Activated naive CD8-positive, alpha-beta T cell treated with anti-CD3 and anti-CD28 coated beads, Interleukin-2, amount 10 ng/mL, durations not matched to agents 7 days and 5 days (primary cell): ENCODE measurements at regions not wholly inside any gene's neighbourhood (a gene's known extent, or its start where the extent isn't known, plus 50 kb on each side); places are given as distances from the start of the nearest gene placed in this dataset.

ENCODE experiments used
- ATAC-seq: fragments of 150-1000 bp; cut with Tn5 transposase; one replicate; pipeline ENCODE4 v1.10.0; 2021; ENCODE audit warnings: low read depth, moderate library complexity
- POLR2A ChIA-PET: fragments of 350-600 bp; sonication (Branson Sonifier 250); formaldehyde crosslinking; loops from one replicate; lab custom pipeline; 2021; ENCODE audit warnings: antibody characterized with exemption; lab: Charles Lee
- DNase-seq: peaks from one replicate; pipeline ENCODE4 v3.0.0; 2021
- H3K27ac Mint-ChIP-seq: one replicate; pipeline ENCODE4 v1.8.0; 2022; ENCODE audit warnings: mild to moderate bottlenecking, mixed read lengths
- H3K27me3 Mint-ChIP-seq: one replicate; pipeline ENCODE4 v1.8.0; 2022; ENCODE audit warnings: mild to moderate bottlenecking, moderate library complexity, mixed read lengths
- H3K36me3 Mint-ChIP-seq: one replicate; pipeline ENCODE4 v1.8.0; 2021; ENCODE audit warnings: mild to moderate bottlenecking, mixed read lengths
- H3K4me1 Mint-ChIP-seq: one replicate; pipeline ENCODE4 v1.8.0; 2021; ENCODE audit warnings: mixed read lengths
- H3K4me3 Mint-ChIP-seq: one replicate; pipeline ENCODE4 v1.8.0; 2022; ENCODE audit warnings: mild to moderate bottlenecking, moderate library complexity, mixed read lengths
- H3K9me3 Mint-ChIP-seq: one replicate; pipeline ENCODE4 v1.8.0; 2021; ENCODE audit warnings: mixed read lengths

- POLR2A ChIA-PET = no interaction called here
- no peaks in the 10 kb centered on the region for H3K4me1 Mint-ChIP-seq
- ATAC-seq = no peak
- DNase-seq = no peak
- H3K27ac Mint-ChIP-seq = no peak overlapping the region
- no peak overlapping the region for H3K4me3 Mint-ChIP-seq
- no peaks in the 10 kb centered on the region for H3K36me3 Mint-ChIP-seq
- no peaks in the 10 kb centered on the region for H3K9me3 Mint-ChIP-seq
- peaks cover 22% of the 10 kb centered on the region for H3K27me3 Mint-ChIP-seq
Observed at GRCh38 chr5:34507933-34508332, 148.2 kb upstream of the RAI14 start.

- H3K4me1 Mint-ChIP-seq = no peaks in the 10 kb centered on the region
- POLR2A ChIA-PET = no interaction called here
- H3K4me3 Mint-ChIP-seq = no peak overlapping the region
Observed at GRCh38 chr5:34509392-34509791, 146.7 kb upstream of the RAI14 start.

DNA sequence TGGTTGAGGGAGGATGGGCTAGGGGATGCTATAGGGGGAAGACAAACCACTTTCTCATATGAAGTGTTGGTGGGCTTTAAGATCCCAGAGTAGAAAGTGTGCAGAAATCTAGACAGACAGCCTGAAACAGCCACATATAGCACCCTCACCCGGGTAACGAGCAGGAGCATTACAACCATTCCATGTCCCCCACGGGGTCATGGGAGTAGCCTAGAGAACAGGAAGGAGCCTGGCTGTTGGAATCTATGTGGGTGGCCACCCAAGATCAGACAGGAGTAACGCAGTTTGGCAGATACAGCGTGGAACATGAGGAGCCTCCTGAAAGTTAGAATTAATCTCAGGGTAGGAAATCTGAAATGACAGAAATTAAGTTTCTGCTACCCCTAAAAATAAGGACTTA, 146.1 kb upstream of the RAI14 start:
- Mint-ChIP-seq H3K36me3 (no peaks in the 10 kb centered on the region), H3K27me3 (peaks cover 25% of the 10 kb centered on the region), H3K27ac (no peak overlapping the region), H3K4me3 (no peak overlapping the region), H3K4me1 (no peaks in the 10 kb centered on the region), H3K9me3 (no peaks in the 10 kb centered on the region)
- ATAC-seq (no peak), DNase-seq (no peak)
- POLR2A ChIA-PET = no interaction called here

More at GRCh38 chr5:34509392-34509791, 146.7 kb upstream of the RAI14 start:
- Mint-ChIP-seq H3K27me3 (peaks cover 21% of the 10 kb centered on the region), H3K27ac (no peak overlapping the region), H3K36me3 (no peaks in the 10 kb centered on the region), H3K9me3 (no peaks in the 10 kb centered on the region)
- DNase-seq = no peak
- no peak for ATAC-seq

DNA sequence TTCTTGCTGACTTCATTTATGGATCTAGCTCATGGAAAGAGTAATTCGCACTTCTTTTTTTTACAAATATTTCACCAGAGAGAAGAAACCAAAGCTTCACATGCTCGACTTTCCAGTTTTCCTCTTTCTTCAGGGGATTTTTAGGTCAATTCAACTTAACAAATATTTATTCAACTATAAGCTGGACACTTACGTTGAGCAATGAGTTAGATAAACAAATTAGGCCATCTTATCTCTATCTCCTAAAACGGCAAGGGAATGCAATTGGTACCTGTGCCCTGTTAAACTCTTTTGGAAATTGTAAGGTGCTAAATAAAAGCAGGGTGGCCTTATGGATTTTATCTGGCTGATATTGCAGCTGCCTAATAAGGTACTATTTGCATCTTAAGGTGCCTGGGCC, 145.1 kb upstream of the RAI14 start:
- DNase-seq (no peak), ATAC-seq (no peak)
- no peaks in the 10 kb centered on the region for H3K9me3 Mint-ChIP-seq
- no peaks in the 10 kb centered on the region for H3K4me1 Mint-ChIP-seq
- H3K36me3 Mint-ChIP-seq = no peaks in the 10 kb centered on the region
- H3K27ac Mint-ChIP-seq = no peak overlapping the region
- no peak overlapping the region for H3K4me3 Mint-ChIP-seq
- POLR2A ChIA-PET = no interaction called here
- H3K27me3 Mint-ChIP-seq = peaks cover 22% of the 10 kb centered on the region

DNA sequence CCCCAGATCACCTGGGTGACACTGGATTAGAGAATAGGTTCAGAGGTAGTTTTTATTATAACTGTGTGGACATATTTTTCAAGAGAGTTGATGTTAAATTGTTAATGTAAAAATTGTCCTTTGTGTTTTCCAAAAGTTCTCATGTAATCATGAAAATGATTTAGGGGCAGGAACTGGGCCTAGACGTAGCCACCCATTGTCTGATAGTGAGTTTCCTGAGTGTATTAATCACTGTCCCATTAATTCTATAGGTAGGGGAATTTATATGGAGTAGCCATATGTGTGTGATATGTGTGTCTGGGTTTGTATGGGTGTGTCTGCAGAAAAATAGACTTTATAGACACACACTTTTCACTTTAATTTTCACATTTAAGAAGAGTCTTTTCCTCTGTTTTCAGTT, 144.6 kb upstream of the RAI14 start:
- Mint-ChIP-seq H3K36me3 (no peaks in the 10 kb centered on the region), H3K9me3 (no peaks in the 10 kb centered on the region), H3K4me1 (no peaks in the 10 kb centered on the region), H3K4me3 (no peak overlapping the region), H3K27ac (no peak overlapping the region), H3K27me3 (peaks cover 22% of the 10 kb centered on the region)
- POLR2A ChIA-PET = no interaction called here
- no peak for DNase-seq
- no peak for ATAC-seq

GRCh38 chr5:34511915-34512314, 144.2 kb upstream of the RAI14 start:
- H3K36me3 Mint-ChIP-seq = no peaks in the 10 kb centered on the region
- H3K9me3 Mint-ChIP-seq = no peaks in the 10 kb centered on the region
- no peak for DNase-seq
- H3K4me3 Mint-ChIP-seq = no peak overlapping the region
- peaks cover 26% of the 10 kb centered on the region for H3K27me3 Mint-ChIP-seq
- POLR2A ChIA-PET = no interaction called here
- no peaks in the 10 kb centered on the region for H3K4me1 Mint-ChIP-seq
- ATAC-seq = no peak
- no peak overlapping the region for H3K27ac Mint-ChIP-seq

DNA sequence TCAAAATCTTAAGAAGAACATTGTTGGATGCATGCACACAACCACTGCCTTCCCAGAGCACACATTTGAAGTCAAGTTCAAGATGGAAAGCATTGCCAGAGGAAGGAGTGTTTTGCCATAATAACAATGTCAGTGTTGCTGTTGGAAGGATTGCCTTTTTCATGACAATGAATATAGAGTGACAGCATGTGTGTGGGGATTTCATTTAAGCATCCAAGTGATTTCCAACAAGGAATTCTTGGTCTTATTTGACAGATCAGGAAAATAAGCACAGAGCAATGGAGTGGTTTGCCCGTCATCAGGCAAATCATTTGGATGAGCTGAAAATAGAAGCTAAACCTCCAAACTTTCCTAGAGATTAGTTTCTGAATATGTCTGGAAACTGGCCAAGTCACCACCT, 140.0 kb upstream of the RAI14 start:
- Mint-ChIP-seq H3K4me3 (no peak overlapping the region), H3K36me3 (no peaks in the 10 kb centered on the region), H3K9me3 (no peaks in the 10 kb centered on the region), H3K27me3 (peaks cover 24% of the 10 kb centered on the region), H3K27ac (no peak overlapping the region), H3K4me1 (no peaks in the 10 kb centered on the region)
- POLR2A ChIA-PET = no interaction called here
- no peak for ATAC-seq
- no peak for DNase-seq

- Mint-ChIP-seq H3K9me3 (no peaks in the 10 kb centered on the region), H3K4me1 (no peaks in the 10 kb centered on the region), H3K27me3 (peaks cover 24% of the 10 kb centered on the region), H3K4me3 (no peak overlapping the region), H3K27ac (no peak overlapping the region), H3K36me3 (no peaks in the 10 kb centered on the region)
- DNase-seq (no peak), ATAC-seq (no peak)
- POLR2A ChIA-PET = no interaction called here
Observed at GRCh38 chr5:34516686-34517085, 139.4 kb upstream of the RAI14 start.

DNA sequence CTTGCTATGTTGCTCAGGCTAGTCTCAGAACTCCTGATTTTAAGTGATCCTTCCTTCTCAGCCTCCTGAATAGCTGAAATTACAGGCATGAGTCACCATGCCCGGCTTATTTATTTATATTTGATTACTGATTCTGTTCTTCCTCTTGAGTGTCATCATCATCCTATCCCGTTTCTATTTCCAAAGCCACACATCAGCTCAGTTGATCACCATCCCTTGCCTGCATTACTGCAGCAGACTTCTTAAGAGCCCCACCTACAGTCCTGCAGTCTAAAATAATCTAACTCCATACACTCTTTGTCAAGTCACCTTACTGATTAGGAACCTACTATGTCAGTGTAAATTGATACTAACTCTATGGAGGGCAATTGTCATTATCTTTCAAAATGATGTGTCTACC, 138.9 kb upstream of the RAI14 start:
- no peak for ATAC-seq
- no peak overlapping the region for H3K4me3 Mint-ChIP-seq
- H3K27ac Mint-ChIP-seq = no peak overlapping the region
- no peaks in the 10 kb centered on the region for H3K36me3 Mint-ChIP-seq
- peaks cover 24% of the 10 kb centered on the region for H3K27me3 Mint-ChIP-seq
- no peaks in the 10 kb centered on the region for H3K4me1 Mint-ChIP-seq
- H3K9me3 Mint-ChIP-seq = no peaks in the 10 kb centered on the region
- DNase-seq = no peak
- POLR2A ChIA-PET = no interaction called here

GRCh38 chr5:34519489-34520220, 136.5 kb upstream of the RAI14 start:
- Mint-ChIP-seq H3K9me3 (no peaks in the 10 kb centered on the region), H3K27me3 (peaks cover 19% of the 10 kb centered on the region), H3K36me3 (no peaks in the 10 kb centered on the region), H3K4me1 (no peaks in the 10 kb centered on the region), H3K27ac (no peak overlapping the region), H3K4me3 (no peak overlapping the region)
- ATAC-seq = no peak
- POLR2A ChIA-PET = no interaction called here
- no peak for DNase-seq

DNA sequence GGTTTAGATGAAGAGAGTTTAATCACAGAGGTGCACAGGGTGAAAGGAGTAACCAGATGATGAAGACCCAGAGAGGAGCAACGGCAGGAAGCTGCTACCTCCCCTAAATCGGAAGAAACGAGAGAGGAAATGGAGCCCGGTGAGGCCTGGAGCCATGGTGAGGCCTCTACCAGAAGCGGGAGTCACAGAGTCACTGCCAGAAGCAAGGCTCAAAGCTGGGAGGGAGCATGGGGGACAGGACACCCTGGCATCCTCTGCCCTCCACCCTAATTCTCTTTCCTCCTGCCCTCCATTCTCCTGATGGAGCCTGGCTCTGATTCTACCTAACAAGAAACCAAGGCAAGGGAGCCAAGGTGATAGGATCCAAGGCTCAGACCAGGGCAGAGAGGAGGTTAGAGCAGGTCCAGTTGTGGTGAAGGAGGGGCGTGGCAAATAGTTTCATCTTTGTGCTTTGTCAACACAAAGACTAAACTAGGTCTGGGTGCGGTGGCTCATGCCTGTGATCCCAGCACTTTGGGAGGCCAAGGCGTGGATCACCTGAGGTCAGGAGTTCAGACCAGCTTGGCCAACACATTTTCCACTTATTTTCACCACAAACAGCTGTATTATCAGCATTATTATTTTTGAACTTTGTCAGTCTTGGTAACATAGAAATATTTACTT, 134.4 kb upstream of the RAI14 start:
- ATAC-seq (no peak), DNase-seq (no peak)
- Mint-ChIP-seq H3K27me3 (peaks cover 9% of the 10 kb centered on the region), H3K36me3 (no peaks in the 10 kb centered on the region), H3K4me1 (no peaks in the 10 kb centered on the region), H3K27ac (no peak overlapping the region), H3K9me3 (no peaks in the 10 kb centered on the region), H3K4me3 (no peak overlapping the region)
- POLR2A ChIA-PET = no interaction called here

DNA sequence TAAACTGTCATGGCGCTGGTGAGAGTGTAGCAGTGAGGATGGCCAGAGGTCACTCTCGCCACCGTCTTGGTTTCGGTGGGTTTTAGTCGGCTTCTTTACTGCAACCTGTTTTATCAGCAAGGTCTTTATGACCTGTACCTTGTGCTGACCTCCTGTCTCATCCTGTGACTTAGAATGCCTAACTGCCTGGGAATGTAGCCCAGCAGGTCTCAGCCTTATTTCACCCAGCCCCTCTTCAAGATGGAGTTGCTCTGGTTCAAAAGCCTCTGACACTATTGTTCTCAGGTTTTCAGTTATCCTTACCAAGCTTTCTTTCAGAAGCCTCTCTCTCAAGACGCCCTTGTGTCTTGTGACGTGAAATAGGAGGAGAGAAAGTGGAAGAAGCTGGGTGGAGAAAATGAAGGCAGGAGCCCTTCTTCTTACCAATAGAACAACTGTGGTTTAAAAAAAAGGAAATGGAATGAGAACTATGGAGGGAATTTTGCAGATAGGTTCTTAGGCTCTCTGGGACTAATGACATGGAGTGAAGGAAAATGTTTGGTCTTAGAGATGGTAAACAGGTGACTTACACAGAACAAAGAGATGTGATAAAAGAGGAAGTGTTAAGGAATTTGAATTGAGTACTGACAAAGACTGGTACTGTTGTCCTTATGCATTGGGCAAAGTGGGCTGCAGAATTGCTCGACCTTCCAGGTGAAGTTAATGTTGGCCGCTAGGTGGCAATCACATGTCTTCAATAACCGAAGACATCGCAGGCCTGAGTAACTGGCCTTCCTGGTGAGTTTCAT, 133.3 kb upstream of the RAI14 start:
- DNase-seq = peak; percentile 31
- peak; percentile 39 for ATAC-seq
- Mint-ChIP-seq H3K27me3 (peaks cover 6% of the 10 kb centered on the region), H3K9me3 (no peaks in the 10 kb centered on the region), H3K36me3 (no peaks in the 10 kb centered on the region), H3K27ac (no peak overlapping the region), H3K4me1 (no peaks in the 10 kb centered on the region), H3K4me3 (no peak overlapping the region)
- POLR2A ChIA-PET = no interaction called here

DNA sequence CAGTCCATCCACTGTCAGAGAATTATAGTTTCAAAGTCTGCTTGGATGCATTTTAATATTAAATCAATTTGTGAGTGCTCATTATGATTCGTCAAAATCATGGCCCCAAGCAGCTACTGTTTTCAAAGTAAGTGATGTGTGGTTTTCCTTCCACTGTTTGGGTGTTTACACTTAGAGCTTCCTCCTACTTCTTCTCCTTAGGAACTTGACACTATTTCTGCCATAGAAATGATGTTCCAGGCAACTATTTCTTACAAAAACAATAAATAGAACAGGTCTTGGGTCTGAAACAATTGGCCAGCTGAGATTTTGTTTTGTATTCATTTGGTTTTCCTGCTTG, 132.8 kb upstream of the RAI14 start:
- H3K9me3 Mint-ChIP-seq = no peaks in the 10 kb centered on the region
- H3K4me1 Mint-ChIP-seq = no peaks in the 10 kb centered on the region
- H3K27ac Mint-ChIP-seq = no peak overlapping the region
- ATAC-seq (no peak), DNase-seq (no peak)
- POLR2A ChIA-PET = interaction anchor here (0.6 kb wide), 1 partner anchor 373 kb away, joined by 3 read pairs; no protein-coding TSS in a partner anchor
- peaks cover 2% of the 10 kb centered on the region for H3K27me3 Mint-ChIP-seq
- no peaks in the 10 kb centered on the region for H3K36me3 Mint-ChIP-seq
- H3K4me3 Mint-ChIP-seq = no peak overlapping the region

- DNase-seq = no peak
- POLR2A ChIA-PET = interaction anchor here (0.6 kb wide), 1 partner anchor 372 kb away, joined by 3 read pairs; no protein-coding TSS in a partner anchor
- H3K4me1 Mint-ChIP-seq = no peaks in the 10 kb centered on the region
- no peak for ATAC-seq
- no peaks in the 10 kb centered on the region for H3K27me3 Mint-ChIP-seq
- H3K36me3 Mint-ChIP-seq = no peaks in the 10 kb centered on the region
- no peak overlapping the region for H3K27ac Mint-ChIP-seq
- no peak overlapping the region for H3K4me3 Mint-ChIP-seq
- H3K9me3 Mint-ChIP-seq = no peaks in the 10 kb centered on the region
Observed at GRCh38 chr5:34524123-34524522, 132.0 kb upstream of the RAI14 start.
